Common myeloid progenitor, CD34-positive (primary cell): ENCODE measurements at regions not wholly inside any gene's neighbourhood (a gene's known extent, or its start where the extent isn't known, plus 50 kb on each side); places are given as distances from the start of the nearest gene placed in this dataset.

ENCODE experiments used
- CTCF ChIA-PET: fragments of 350-600 bp; sonication (Branson Sonifier 250); formaldehyde crosslinking; loops from one replicate; lab custom pipeline; 2021; ENCODE audit warnings: antibody characterized with exemption; lab: Charles Lee
- POLR2A ChIA-PET: fragments of 350-600 bp; sonication (Branson Sonifier 250); formaldehyde crosslinking; loops from one replicate; lab custom pipeline; 2021; ENCODE audit warnings: antibody characterized with exemption; lab: Charles Lee
- DNase-seq, 3 donors: peaks; one replicate each; pipeline versions ENCODE4 v3.0.0 to v3.0.0-alpha.2; 2013
- H3K27ac ChIP-seq, 2 experiments: 1 replicate in 1 of 2; 2 replicates in 1 of 2; pipeline ENCODE4 v1.7.0; 2013; ENCODE audit warnings: inconsistent platforms in 2 of 2, low read length in 2 of 2, mild to moderate bottlenecking in 2 of 2, low read depth in 1 of 2, moderate library complexity in 1 of 2; ENCODE audit not compliant: severe bottlenecking in 2 of 2, insufficient read depth in 1 of 2, poor library complexity in 1 of 2
- H3K27me3 ChIP-seq, 5 experiments: replicated peaks in 2 of 5; 1 replicate in 3 of 5; 2 replicates in 2 of 5; pipeline versions ENCODE4 v1.6.1 to v1.7.0; 2013; ENCODE audit warnings: low read length in 4 of 5, mild to moderate bottlenecking in 2 of 5, moderate library complexity in 2 of 5, inconsistent platforms in 1 of 5; ENCODE audit not compliant: insufficient read depth in 5 of 5, control insufficient read depth in 4 of 5
- H3K36me3 ChIP-seq, 4 experiments: 1 replicate in 2 of 4; 2 replicates in 2 of 4; pipeline versions ENCODE4 v1.6.1 to v1.7.0; 2013; ENCODE audit warnings: low read length in 3 of 4, control low read depth in 1 of 4, mild to moderate bottlenecking in 1 of 4; ENCODE audit not compliant: control insufficient read depth in 4 of 4, insufficient read depth in 4 of 4
- H3K4me1 ChIP-seq, 4 experiments: 1 replicate in 3 of 4; 2 replicates in 1 of 4; pipeline versions ENCODE4 v1.6.1 to v1.7.1; 2013; ENCODE audit warnings: low read length in 3 of 4, mild to moderate bottlenecking in 3 of 4, control low read depth in 1 of 4, inconsistent platforms in 1 of 4, moderate library complexity in 1 of 4; ENCODE audit not compliant: control insufficient read depth in 4 of 4, insufficient read depth in 4 of 4; ENCODE audit errors: control extremely low read depth in 1 of 4
- H3K4me3 ChIP-seq, 7 experiments: 1 replicate in 4 of 7; 2 replicates in 3 of 7; pipeline versions ENCODE4 v1.5.1 to v1.7.0; 2013; ENCODE audit warnings: mild to moderate bottlenecking in 7 of 7, low read length in 6 of 7, moderate library complexity in 6 of 7, inconsistent platforms in 2 of 7, low read depth in 2 of 7, control low read depth in 1 of 7; ENCODE audit not compliant: insufficient read depth in 4 of 7, control insufficient read depth in 1 of 7; ENCODE audit errors: extremely low read depth in 1 of 7
- H3K9me3 ChIP-seq, 5 experiments: 1 replicate in 4 of 5; 2 replicates in 1 of 5; pipeline versions ENCODE4 v1.6.1 to v1.7.1; 2013; ENCODE audit warnings: low read length in 4 of 5, mild to moderate bottlenecking in 2 of 5, inconsistent platforms in 1 of 5, low read depth in 1 of 5, moderate library complexity in 1 of 5; ENCODE audit not compliant: control insufficient read depth in 4 of 5, insufficient read depth in 2 of 5; ENCODE audit errors: control extremely low read depth in 1 of 5
- WGBS: methylation state at CpG from one replicate; pipeline ENCODE4 v1.1.5; 2013; ENCODE audit not compliant: insufficient coverage; 5-methylcytosine and 5-hydroxymethylcytosine counted together

DNA sequence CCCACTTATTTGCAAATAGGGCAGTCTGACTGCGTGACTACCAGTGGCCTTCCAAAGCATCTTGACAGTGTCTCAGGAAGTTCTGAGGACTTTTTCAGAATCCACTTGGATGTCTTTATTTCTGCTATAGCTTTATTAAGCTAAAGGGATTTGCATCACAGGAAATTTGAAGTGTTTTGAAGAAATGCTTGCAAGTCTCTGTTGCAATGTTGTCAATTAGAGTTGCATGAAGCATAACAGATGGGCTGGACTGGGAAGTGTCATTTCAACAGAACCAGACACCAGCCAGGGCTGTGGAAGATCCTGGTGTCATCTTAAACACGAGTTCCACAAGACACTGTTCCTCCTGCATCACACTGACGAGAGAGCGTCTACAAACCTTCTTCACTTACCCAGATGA lies 224.5 kb downstream of the EN1 start:
- ChIA-PET POLR2A (interaction anchor here (0.6 kb wide), 1 partner anchor 165 kb away, joined by 3 read pairs; no protein-coding TSS in a partner anchor), CTCF (no interaction called here)

DNA sequence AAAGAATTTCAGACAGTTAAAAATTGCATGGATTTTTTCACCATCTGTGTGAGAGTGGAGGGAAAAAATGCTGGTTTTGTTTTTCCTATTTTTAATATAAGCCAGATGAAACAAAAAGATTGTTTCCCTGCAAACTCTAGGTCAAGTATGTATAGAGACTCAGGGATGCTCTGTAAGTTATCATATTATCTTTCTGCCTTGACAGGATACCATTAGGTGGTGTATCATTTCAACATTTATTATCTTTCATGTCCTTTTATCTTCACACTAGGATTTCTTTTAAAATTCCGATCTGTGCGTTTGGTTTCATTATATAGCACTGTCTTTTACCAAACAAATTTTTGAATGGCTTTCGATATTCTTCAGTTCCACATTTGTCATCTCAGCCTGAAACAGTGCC lies 225.3 kb downstream of the EN1 start:
- no peaks in the 10 kb centered on the region for H3K27me3 ChIP-seq
- H3K4me3 ChIP-seq: no peak overlapping the region
- CTCF ChIA-PET: no interaction called here
- no peaks in the 10 kb centered on the region for H3K36me3 ChIP-seq
- no peaks in the 10 kb centered on the region for H3K9me3 ChIP-seq
- no peak overlapping the region for H3K27ac ChIP-seq
- DNase-seq: no peak
- 100% methylated on average over 1 of the region's 3 CpGs for WGBS
- POLR2A ChIA-PET: interaction anchor here (0.6 kb wide), 1 partner anchor 166 kb away, joined by 3 read pairs; no protein-coding TSS in a partner anchor
- no peaks in the 10 kb centered on the region for H3K4me1 ChIP-seq

More for the DNA sequence above, 224.5 kb downstream of the EN1 start:
- WGBS: 83% methylated on average over 1 of the region's 4 CpGs
- no peak for DNase-seq
- H3K4me1 ChIP-seq: no peaks in the 10 kb centered on the region
- H3K9me3 ChIP-seq: no peaks in the 10 kb centered on the region
- H3K27me3 ChIP-seq: no peaks in the 10 kb centered on the region
- H3K4me3 ChIP-seq: no peak overlapping the region
- H3K36me3 ChIP-seq: no peaks in the 10 kb centered on the region
- no peak overlapping the region for H3K27ac ChIP-seq

DNA sequence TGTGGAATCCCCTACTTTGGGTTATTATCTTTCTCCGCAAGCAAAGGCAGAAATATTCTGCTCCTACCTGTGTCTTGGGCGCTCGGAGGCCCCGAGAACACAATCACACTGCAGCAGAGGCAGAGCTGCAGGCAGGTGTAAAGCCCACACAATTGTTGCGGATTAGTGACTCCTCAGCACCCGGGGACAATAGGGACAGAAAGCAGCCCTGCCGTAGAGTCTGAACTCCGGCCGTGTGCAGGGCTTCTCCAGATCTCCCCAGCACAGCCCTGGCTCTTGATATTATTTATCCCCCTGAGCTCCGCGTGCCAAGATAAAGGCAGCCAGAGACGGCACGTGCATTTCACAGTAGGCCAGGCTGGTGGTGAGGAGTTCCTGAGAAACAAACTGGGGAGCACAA lies 229.2 kb downstream of the EN1 start:
- H3K4me1 ChIP-seq: no peaks in the 10 kb centered on the region
- H3K4me3 ChIP-seq: no peak overlapping the region
- no peak for DNase-seq
- no peaks in the 10 kb centered on the region for H3K36me3 ChIP-seq
- no peaks in the 10 kb centered on the region for H3K9me3 ChIP-seq
- H3K27ac ChIP-seq: no peak overlapping the region
- WGBS: 83% methylated on average over 12 of the region's 13 CpGs
- ChIA-PET CTCF (no interaction called here), POLR2A (no interaction called here)
- peaks cover 0 to 4% (median 0%) of the 10 kb centered on the region in 5 experiments for H3K27me3 ChIP-seq

DNA sequence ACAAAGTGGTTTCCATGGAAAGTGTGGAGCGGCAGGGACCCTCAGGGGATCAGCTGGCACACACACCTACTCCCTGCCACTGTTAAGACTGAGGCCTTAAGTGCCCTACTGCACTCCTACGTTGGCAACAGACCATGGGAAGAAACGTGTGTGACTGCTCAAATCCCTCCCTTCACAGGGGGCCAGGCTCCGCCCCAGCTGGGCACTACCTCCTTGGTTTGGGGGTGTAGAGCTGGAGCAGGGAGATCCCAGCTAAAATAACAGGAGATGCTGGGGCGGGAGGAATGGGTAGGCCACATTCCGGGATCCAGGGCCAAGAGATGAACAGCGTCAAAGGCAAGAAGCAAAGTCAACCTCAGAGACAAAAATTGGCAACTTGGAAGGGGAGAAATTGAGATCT lies 231.0 kb downstream of the EN1 start:
- Histone ChIP-seq H3K27ac (no peak overlapping the region), H3K36me3 (no peaks in the 10 kb centered on the region), H3K4me1 (no peaks in the 10 kb centered on the region), H3K4me3 (no peak overlapping the region), H3K27me3 (peaks cover 0 to 4% (median 0%) of the 10 kb centered on the region in 5 experiments), H3K9me3 (no peaks in the 10 kb centered on the region)
- DNase-seq: no peak
- ChIA-PET POLR2A (no interaction called here), CTCF (no interaction called here)
- WGBS: 94% methylated on average over 3 of the region's 7 CpGs

DNA sequence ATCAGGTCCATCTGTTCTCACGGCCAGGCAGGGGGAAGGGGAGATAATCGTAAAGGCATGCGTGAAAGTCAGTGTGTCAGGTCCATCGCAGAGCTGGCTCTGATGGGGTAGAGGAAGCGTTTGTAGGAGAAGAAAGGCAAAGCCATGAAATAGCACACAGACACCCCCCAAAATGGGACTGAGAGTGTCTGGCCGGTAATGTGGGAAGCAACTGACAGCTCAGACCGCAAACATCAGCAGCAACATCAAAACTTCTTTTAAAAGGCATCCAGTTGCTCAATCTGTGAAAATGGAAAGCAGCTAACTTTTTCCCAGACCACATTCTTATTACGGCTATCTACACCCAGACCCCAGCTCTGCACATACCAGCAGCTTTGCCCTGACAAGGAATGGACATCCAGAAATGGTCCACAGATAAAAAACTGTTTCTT lies 232.6 kb downstream of the EN1 start:
- Histone ChIP-seq H3K9me3 (peaks cover 0 to 2% (median 0%) of the 10 kb centered on the region in 5 experiments), H3K36me3 (no peaks in the 10 kb centered on the region), H3K4me3 (no peak overlapping the region), H3K27me3 (peaks cover 0 to 4% (median 0%) of the 10 kb centered on the region in 5 experiments), H3K4me1 (no peaks in the 10 kb centered on the region), H3K27ac (no peak overlapping the region)
- ChIA-PET CTCF (no interaction called here), POLR2A (no interaction called here)
- DNase-seq: no peak
- 39% methylated on average over 3 of the region's 8 CpGs for WGBS

DNA sequence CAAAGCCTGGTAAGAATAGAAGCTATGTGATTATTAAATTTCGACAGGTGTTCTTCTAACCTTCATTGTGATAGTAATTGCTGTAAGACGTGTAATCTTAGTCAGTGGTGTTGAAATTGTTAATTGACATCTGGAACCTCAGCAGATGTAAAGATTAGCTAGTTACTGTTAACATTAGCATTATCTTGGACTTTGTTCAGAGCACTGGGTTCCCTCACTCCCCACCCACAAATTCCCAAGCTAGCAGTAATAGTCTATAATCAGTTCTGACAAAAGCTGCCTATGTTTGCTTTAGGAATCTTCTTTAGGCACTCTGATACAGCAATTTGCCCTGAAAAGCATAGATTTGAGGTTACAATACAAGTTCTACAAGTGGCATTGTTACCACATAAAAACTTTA lies 233.7 kb downstream of the EN1 start:
- Histone ChIP-seq H3K27ac (no peak overlapping the region), H3K4me3 (no peak overlapping the region), H3K4me1 (no peaks in the 10 kb centered on the region), H3K9me3 (peaks cover 0 to 2% (median 0%) of the 10 kb centered on the region in 5 experiments), H3K27me3 (peaks cover 0 to 4% (median 0%) of the 10 kb centered on the region in 5 experiments), H3K36me3 (no peaks in the 10 kb centered on the region)
- ChIA-PET CTCF (no interaction called here), POLR2A (no interaction called here)
- no peak for DNase-seq
- 100% methylated on average over 1 of the region's 2 CpGs for WGBS

DNA sequence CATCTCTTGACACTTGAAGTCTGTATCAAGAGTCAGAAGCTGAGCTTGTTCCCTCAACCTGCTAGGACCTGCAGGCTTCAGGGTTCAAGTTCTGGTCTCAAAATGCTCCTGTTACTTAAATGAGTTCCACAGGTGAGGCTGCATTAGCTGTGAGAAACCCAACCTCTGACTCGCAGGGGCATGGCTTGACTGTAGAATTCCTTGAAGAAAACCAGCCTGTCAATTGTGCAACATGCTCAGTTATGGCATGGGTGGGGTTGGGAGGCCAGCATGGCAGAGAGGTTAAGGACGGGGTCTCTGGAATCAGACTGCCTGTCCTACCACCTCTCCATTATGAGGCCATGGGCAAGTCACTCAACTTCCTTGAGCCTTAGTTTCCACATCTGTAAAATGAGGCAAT lies 235.8 kb downstream of the EN1 start:
- Histone ChIP-seq H3K36me3 (no peaks in the 10 kb centered on the region), H3K4me1 (no peaks in the 10 kb centered on the region), H3K4me3 (no peak overlapping the region), H3K27me3 (peaks cover 0 to 5% (median 0%) of the 10 kb centered on the region in 5 experiments), H3K27ac (no peak overlapping the region), H3K9me3 (peaks cover 0 to 2% (median 0%) of the 10 kb centered on the region in 5 experiments)
- WGBS: 85% methylated on average over 2 of the region's 2 CpGs
- ChIA-PET CTCF (no interaction called here), POLR2A (no interaction called here)
- DNase-seq: no peak
